ENCODE measurements at regions not wholly inside any gene's neighbourhood (a gene's known extent, or its start where the extent isn't known, plus 50 kb on each side); places are given as distances from the start of the nearest gene placed in this dataset.

GRCh38 chr10:83937161-83937560 is 202.1 kb upstream of the GHITM start:
- DNase-seq (ENCODE audit: low read depth) = no peak

GRCh38 chr10:83937826-83938225 is 201.5 kb upstream of the GHITM start:
- no peak for DNase-seq (ENCODE audit: low read depth)

DNA sequence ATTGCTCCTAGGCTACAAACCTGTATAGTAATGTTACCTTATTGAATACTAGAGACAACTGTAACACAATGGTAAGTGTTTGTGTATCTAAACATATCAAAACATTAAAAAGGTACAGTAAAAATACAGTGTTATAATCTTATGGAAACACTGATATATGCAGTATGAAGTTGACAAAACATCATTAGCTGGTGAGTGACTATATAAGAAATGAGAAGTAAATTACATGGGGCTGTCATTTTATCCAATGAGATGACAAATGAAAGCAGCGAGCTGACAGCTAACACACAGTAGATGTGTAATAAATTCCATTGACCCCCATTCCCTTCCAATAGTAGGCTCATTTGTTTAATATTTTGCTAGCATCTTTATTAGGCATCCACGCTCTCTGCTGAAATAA is 198.1 kb upstream of the GHITM start:
- no peak for DNase-seq (ENCODE audit: low read depth)

GRCh38 chr10:83942410-83942809 is 196.9 kb upstream of the GHITM start:
- DNase-seq (ENCODE audit: low read depth) = no peak

- no peak for DNase-seq (ENCODE audit: low read depth)
These were observed 196.3 kb upstream of the GHITM start for GRCh38 chr10:83943049-83943448.

GRCh38 chr10:83943920-83944319 is 195.4 kb upstream of the GHITM start:
- no peak for DNase-seq (ENCODE audit: low read depth)

DNA sequence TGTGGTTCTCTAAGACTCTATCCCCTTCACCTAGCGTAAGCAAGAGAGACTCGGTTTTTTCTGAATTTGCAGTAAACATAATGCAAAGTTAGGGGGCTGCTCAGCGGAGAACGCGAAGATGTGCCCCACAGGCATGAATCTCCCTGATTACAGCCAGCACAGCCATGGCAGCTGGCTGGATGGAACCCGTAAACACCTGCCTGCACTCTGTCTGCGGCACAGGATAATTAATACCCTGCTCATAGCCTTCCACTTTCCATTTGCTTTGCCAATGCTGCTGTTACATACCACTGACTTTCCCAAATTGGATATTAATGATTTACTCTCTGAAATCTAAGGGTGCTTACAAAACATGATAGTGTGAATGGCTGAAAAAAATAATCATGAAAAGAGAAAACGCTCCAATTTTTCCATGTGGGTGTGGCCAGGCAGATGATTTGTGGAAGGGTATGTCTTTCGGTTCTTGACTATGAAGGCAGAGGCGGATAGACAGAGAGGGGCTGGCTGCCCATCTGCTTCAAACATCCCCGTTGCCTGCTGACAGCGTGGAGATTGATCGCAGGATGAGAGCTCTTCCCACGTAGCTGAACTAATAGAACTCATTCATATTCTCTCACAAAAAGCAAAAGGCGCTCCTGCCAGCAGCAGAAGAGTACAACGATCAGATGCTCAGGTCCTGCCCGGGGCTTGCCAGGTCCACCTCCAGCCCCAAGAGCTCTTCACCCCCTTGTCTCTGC is 193.2 kb upstream of the GHITM start:
- DNase-seq (ENCODE audit: low read depth) = no peak

- no peak for DNase-seq (ENCODE audit: low read depth)
These were observed 187.0 kb upstream of the GHITM start for GRCh38 chr10:83952314-83952713.

DNA sequence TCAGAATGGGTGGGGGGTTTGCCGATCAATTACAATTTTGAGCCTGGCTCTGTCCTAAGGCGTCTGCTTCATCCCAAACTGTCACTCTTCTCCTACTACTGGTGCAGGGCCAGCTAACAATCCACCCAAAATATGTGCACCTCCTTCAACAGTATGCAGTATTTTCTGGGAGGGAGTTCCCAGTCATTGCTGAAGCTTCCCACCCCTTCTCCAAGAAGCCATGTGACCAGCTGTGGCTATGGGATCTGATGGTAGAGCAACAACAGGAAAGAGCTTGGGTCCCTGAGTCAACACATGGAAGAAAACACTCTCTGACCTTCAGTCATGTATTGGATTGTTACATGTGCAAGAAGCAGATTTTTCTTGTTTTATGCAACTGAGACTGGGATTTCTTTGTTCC is 185.7 kb upstream of the GHITM start:
- no peak for DNase-seq (ENCODE audit: low read depth)

DNA sequence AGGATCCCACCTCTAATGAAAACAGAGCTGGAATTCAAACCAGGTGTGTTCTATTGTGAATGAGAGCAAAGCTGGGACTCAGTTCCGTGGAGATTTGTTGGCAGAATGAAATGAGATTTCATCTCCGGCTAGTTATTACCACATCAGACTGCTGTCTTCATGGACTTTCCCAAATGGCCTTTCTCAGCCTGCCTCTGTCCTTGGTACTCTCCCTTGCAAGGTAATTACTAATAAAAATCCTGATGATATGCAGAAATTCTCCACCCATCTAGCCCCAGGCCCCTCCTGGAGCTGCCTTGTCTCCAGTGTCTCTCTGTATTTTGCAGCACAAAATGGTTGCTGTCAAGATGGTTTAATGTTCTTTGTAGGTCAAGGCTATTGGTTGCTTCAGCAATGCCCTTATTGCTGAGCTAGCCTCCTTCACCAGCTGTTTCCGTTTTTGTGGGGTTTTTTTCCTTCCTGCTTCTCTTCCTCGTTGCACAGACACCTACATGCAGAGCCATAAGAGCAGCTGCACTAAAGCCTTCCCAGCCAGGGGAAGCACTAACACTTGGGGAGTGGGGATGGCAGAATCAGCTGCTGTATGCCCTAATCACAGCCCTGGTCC is 185.0 kb upstream of the GHITM start:
- DNase-seq (ENCODE audit: low read depth) = no peak

- DNase-seq (ENCODE audit: low read depth) = no peak
These were observed 183.9 kb upstream of the GHITM start for GRCh38 chr10:83955406-83955805.

DNA sequence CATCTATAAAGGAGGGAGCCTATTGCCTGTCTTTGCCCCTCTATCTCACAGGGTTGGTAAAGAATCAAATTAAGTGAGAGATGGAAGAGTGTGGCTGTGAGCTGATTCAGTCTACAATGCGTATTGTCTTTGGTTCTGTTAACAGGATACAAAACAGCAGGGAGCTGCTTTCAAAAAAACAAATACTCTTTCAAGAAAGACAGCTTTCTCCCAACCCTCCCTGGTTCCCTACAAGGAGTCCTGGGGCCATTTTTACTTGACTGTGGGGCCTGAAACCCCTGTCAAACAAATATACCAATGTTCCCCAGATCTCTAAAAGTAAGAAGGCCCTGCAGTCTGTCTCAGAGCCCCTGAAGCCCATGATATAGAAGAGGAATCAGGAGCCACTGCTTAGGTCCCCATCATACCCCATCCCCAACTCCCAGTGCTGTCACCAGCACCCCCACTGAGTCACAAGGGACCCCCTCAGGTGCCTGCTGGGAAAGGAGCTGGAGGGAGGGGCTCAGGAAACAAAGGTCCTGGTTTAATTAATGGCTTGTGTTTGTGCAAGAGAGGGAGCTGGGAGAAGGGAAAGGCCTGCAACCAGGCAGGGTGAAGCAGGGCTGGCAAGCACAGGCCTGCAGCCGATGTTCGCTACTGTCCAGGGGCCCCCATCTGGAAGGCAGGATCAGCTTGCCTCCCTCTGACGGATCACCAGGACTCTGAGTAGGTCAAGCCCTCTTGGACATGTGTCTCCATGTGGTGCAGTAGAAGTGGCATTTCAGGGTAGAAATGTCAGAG is 182.0 kb upstream of the GHITM start:
- no peak for DNase-seq (ENCODE audit: low read depth)

- DNase-seq (ENCODE audit: low read depth) = no peak
These were observed 180.0 kb upstream of the GHITM start for GRCh38 chr10:83959328-83959727.

DNA sequence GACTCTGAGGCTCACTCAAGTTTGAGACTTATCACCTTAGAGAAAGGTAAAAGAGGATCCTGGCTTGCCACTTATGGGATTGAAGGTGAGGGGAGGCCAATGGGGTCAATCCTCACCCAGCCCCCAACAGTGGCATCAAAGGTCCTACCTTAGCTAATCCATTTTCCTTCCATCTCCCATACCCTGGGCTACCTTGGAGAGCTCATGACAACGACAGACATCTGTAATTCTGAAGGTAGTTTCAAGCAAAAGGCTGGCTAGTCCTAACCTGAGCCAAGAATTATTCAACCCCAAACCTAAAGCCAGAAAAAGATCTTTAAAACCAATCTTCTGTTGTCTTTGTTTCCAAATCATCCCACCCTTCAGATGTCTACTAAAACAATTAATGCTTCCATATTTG is 179.2 kb upstream of the GHITM start:
- DNase-seq (ENCODE audit: low read depth) = no peak

DNA sequence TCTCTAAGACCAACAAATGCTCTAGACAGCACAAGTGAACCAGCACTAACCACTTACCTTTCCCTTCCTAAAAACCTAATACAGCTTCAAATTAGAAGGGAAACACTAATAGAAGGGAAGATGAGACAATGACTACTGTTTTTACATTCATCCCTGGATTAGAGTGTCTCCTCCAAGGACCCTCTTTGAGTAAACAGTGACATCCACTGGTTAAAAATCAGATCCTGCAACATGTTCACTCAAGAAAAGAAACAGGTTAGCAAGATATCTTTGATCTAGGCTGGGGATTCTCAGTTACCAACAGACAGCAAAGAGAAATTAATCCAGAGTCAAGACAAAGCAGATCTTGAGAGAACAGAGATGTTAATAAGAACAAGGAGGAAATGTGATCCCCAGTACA is 177.7 kb upstream of the GHITM start:
- no peak for DNase-seq (ENCODE audit: low read depth)

DNA sequence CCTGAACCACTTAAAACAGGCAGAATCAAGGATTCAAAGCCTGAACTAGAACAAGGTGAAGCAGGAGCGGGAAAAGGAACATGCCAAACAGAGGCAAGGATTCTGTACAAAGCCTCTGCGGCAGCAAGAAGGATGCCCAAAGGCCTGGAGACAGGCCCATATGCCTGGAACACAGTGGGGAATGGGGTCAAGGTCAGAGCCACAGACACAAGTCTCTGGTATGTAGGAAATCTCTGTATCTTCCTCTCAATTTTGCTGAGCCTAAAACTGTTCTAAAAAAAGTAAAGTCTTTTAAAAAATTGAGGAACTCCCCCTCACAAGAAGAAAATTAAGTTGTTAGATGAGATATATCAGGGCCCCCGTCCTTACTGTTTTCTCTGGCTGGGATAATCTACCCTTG is 175.9 kb upstream of the GHITM start:
- no peak for DNase-seq (ENCODE audit: low read depth)

DNA sequence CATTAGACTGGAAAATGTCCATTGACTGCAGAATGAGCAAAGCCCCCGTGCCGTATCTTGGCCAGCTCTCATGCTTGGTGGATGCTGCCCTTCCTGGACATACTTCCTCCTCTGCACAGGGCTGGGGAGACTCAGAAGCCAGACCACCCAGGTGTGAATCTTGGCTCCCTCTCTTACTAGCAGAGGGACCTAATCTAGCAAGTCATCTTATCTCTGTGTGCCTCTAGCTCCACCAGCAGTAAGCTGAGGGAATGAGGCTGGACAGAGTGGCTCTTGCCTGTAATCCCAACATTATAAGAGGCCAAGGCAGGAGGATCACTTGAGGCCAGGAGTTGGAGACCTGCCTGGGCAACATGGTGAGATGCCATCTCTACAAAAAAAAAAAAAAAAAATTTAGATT is 173.8 kb upstream of the GHITM start:
- DNase-seq (ENCODE audit: low read depth) = no peak

DNA sequence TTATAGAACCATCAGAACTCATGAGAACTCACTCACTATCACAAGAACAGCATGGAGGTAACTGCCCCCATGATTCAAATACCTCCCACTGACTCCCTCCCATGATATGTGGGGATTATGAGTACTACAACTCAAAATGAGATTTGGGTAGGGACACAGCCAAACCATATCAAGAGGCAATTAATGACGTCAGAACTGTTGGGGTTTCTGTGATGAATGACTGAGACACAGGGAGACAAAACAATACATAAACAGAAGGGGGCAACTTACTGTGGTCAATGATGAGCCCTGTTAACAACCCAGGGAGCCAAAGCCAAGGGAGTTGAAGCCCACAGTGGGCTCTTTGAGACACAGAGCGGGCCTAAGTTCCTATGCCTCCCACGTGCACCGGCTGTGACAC is 171.3 kb upstream of the GHITM start:
- DNase-seq (ENCODE audit: low read depth) = no peak

GRCh38 chr10:83978681-83979383 is 160.5 kb upstream of the GHITM start:
- DNase-seq (ENCODE audit: low read depth) = no peak

DNA sequence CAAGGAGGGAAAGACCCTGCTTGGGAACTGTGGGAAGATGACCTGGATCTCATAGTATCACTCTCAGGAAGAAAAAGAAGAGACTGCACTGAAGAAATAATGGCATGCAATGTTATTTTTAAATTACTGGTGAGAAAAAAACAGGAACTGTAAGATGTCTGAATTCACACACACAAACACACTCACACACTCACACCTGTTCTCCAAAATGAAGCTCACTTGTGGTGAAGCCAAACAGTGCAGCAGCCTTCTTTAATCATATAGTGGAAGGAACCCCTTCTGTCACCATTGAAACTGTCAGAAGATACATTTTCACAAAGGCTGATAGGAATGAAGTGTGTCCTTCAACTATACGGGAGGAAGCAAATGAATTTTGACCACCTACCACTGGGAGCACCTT is 156.5 kb upstream of the GHITM start:
- no peak for DNase-seq (ENCODE audit: low read depth)

DNA sequence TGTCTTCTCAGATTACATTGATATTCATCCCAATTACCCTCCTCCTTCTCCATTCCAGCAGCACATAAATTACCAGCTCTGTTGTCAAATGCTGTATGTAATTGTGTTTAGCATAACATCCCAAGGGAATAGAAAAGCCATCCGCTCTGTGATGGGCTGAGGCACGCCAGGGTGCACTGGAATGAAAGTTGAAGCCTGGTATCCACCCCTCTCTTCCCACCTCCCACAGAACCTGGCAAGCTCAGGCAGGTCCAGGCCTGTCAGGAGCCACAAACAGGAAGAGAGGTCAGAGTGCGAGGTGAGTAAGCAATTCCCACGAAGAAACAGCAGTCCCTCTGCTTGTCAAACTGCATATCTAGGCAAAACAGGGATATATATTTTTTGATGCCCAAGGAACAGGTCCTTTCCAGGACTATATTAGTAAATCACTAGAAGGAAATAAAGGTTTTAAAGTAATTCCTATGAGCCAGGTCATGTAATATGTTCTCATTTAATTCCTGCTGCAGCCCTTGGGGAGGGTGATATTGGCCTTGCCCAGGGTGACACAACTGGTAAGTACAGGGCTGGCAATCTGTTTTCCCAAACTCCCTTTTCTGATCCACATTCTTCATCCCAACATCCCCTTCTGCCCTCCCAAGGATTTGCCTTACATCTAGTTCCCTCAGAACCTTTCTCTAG is 155.6 kb upstream of the GHITM start:
- DNase-seq (ENCODE audit: low read depth) = peak; percentile 10

DNA sequence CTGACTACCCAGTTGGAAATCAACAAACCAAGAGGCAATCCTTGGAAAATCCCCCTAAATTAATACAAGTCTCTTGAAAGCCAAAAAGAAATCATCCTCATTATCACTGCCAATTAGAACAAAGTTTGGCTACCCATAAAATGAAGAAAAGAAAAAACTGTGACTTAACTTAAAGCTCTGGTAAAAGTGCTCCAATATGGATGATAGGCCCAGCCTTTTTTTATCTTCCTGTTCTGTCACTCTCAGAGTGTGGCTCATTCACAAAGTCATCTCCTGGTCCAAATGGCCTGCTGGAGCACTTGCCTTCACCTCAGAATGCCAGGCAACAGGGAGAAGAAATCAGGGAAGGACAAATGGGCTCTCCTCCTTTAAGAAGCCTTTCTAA is 155.1 kb upstream of the GHITM start:
- no peak for DNase-seq (ENCODE audit: low read depth)
